Coronary artery (tissue), 2 donors: ENCODE measurements at regions not wholly inside any gene's neighbourhood (a gene's known extent, or its start where the extent isn't known, plus 50 kb on each side); places are given as distances from the start of the nearest gene placed in this dataset.

Source experiments
- DNase-seq: peaks from one replicate; pipeline ENCODE4 v3.0.0-alpha.2; 2017; ENCODE audit warnings: low spot score
- H3K27ac ChIP-seq, 2 donors: fragments of 200-600 bp; sonication (generic); one replicate each; pipeline ENCODE4 v1.5.1; 2016 to 2019
- H3K4me3 ChIP-seq: fragments of 200-600 bp; sonication (generic); 2 replicates; pipeline ENCODE4 v1.5.1; 2016; ENCODE audit warnings: mild to moderate bottlenecking, moderate library complexity
- TF ChIP-seq, protein P1 (sequence below): fragments of 200-600 bp; sonication (generic); IDR thresholded peaks from one replicate; pipeline ENCODE4 v1.5.1; 2019; ENCODE audit warnings: antibody characterized with exemption

DNA sequence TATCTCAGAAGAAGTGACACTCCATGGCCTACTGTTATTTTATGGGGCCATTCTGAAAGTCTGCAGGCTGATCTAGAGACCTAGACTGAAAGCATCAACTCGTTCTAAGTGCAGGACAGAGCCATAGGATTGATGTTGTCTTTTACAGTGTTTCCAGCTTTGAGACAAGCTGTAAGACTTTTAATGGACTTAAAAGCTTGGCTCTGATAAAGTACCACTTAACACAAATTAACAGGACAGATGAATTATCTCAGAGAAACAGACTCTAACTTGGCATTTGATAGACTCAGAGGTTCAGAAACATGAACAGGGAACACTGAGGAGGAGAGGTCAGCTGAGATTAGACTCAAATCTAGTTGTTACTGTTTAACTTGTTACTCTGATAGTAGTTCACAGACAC lies 203.2 kb downstream of the TLR4 start:
- Histone ChIP-seq H3K27ac (no peak overlapping the region), H3K4me3 (no peak overlapping the region)
- TF ChIP-seq, protein P1, sequence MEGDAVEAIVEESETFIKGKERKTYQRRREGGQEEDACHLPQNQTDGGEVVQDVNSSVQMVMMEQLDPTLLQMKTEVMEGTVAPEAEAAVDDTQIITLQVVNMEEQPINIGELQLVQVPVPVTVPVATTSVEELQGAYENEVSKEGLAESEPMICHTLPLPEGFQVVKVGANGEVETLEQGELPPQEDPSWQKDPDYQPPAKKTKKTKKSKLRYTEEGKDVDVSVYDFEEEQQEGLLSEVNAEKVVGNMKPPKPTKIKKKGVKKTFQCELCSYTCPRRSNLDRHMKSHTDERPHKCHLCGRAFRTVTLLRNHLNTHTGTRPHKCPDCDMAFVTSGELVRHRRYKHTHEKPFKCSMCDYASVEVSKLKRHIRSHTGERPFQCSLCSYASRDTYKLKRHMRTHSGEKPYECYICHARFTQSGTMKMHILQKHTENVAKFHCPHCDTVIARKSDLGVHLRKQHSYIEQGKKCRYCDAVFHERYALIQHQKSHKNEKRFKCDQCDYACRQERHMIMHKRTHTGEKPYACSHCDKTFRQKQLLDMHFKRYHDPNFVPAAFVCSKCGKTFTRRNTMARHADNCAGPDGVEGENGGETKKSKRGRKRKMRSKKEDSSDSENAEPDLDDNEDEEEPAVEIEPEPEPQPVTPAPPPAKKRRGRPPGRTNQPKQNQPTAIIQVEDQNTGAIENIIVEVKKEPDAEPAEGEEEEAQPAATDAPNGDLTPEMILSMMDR = no peak
- DNase-seq = no peak

DNA sequence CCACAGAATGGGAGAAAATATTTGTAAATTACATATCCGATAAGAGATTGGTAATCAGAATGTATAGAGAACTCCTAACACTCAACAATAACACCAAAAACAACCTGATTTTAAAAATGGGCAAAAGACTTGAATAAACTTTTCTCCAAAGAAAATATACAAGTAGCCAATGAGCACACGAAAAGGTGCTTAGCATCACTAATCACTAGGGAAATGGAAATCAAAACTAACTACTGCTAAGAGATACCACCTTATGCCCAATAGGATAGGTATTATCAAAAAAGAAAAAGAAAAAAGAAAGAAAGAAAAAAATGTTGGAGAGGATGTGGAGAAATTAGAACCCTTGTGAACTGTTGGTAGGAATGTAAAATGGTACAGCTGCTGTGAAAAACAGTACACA lies 212.1 kb downstream of the TLR4 start:
- H3K27ac ChIP-seq = no peak overlapping the region
- TF ChIP-seq, protein P1 = no peak
- DNase-seq = no peak
- H3K4me3 ChIP-seq = no peak overlapping the region

DNA sequence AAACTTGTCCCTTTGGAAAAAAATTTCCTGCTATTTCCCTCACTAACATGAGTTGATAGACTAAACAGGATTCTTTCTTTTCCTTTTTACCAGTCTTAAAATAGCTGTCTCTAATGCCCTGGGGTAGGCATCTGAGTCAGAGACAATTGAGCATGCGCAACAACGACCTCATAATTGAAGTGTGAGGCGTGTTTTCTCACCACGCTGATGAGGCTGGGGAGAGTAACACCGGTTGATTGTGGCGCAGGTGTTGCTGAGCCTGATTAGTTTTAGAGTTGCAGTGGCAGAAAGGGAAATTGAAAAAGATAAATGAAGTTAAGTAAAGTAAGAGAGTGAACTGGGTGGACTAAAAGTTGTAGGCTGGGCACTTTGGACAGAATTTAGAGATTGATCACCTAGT lies 213.7 kb downstream of the TLR4 start:
- no peak for DNase-seq
- Histone ChIP-seq H3K4me3 (no peak overlapping the region), H3K27ac (no peak overlapping the region)
- TF ChIP-seq, protein P1 = no peak

DNA sequence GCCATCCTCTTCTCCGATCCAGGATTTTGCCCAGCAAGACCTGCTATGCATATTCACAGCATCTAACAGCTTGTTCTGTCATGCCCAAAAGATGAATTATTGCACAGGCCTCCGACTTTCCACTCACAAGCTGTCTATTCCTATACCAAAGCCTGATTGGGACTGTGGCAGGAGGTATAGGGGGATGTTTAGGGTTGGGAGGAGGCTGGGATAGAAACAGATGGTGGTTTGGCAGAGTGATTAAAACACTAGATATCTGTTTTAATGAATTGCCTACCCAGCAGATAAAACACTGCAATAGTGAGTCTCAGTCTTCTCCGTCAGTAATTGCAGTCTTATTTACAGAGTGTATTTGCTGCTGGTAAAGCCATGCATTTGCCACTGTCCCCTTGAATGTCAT lies 215.3 kb downstream of the TLR4 start:
- TF ChIP-seq, protein P1 = no peak

DNA sequence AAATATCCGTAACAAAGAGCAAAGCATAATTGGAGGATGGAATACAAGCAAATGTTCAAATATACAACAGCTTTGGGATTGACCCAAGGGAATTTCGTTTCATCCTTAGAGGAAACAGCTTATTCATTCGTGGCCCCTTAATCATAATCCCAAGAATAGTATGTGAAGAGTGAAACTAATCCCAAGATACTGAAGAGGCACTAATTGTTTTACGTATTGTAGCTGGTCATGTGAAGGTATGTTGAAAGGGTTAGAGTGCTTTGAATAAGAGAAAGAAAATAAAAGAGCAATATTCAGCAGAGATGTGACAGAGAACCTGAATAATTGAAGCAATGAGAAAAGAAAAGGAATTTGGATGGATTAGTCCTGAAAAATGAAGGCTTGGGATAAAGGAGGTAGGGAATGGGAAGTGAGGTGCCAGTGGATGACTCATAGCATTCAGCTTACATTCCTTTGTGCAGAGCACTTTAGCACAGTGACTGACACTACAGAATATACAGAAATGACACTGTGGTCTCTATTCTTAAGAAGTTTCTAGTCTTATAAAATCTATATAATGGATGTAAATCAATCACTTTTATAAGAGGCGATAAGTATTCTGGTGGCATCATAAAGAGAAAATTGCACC lies 221.9 kb downstream of the TLR4 start:
- H3K4me3 ChIP-seq = no peak overlapping the region
- no peak overlapping the region for H3K27ac ChIP-seq
- DNase-seq = no peak
- TF ChIP-seq, protein P1 = no peak

More for the DNA sequence above, 215.3 kb downstream of the TLR4 start:
- H3K27ac ChIP-seq = no peak overlapping the region
- DNase-seq = no peak
- H3K4me3 ChIP-seq = no peak overlapping the region

DNA sequence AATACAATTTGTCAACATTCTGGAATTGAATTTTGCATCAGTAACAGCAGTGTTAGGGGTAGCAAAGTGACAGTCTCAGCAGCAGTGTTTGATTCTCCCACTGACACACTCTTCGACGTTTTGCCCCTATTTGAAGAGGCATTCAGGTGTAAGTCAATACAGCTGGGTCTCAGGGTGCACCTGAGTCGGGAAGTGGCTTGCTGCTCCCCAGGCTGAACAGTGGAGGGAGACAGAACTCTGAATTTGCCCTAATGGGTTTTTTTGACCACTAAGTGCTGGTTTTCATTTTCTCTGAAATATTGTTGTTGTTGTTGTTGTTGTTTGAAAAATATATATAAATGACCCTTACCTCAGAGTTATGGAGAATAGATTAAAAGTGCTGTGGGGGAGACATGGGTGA lies 223.2 kb downstream of the TLR4 start:
- DNase-seq = no peak
- Histone ChIP-seq H3K4me3 (no peak overlapping the region), H3K27ac (no peak overlapping the region)
- TF ChIP-seq, protein P1 = no peak

DNA sequence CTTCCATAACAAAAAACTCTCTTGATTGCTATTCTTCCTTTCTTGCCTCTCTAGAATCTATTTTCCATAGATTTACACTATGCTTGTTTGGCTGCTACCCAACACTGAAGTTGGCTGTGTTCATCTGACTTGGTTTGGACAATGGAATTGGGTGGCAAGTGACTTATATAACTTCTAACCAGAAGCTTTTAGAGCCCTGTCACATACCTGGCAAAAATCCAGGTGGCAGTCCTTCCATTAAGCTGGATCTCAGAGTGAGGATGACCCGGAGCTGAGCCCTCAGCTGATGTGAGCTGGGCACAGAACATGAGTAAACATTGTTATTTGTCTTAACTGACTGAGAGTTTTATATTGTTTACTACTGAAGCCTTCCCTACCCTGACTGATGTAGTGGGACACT lies 225.7 kb downstream of the TLR4 start:
- no peak overlapping the region for H3K27ac ChIP-seq
- no peak overlapping the region for H3K4me3 ChIP-seq
- DNase-seq = no peak
- TF ChIP-seq, protein P1 = no peak
